ENCODE measurements at regions not wholly inside any gene's neighbourhood (a gene's known extent, or its start where the extent isn't known, plus 50 kb on each side); places are given as distances from the start of the nearest gene placed in this dataset.

GRCh38 chr18:41604964-41605363 lies 350.1 kb upstream of the PIK3C3 start:
- Histone ChIP-seq H3K4me2 (ENCODE audit: low read length) (no peak overlapping the region), H3K9me3 (ENCODE audit: insufficient read depth, low read depth, low read length) (no peaks in the 10 kb centered on the region), H3K79me2 (ENCODE audit: insufficient read depth, low read length) (no peaks in the 10 kb centered on the region), H2AFZ (ENCODE audit: low read depth, low read length) (no peak overlapping the region), H3K27me3 (ENCODE audit: insufficient read depth, low read length) (no peaks in the 10 kb centered on the region), H3K36me3 (ENCODE audit: insufficient read depth, low read length) (no peaks in the 10 kb centered on the region), H3K4me1 (ENCODE audit: insufficient read depth, low read length) (no peaks in the 10 kb centered on the region), H3K27ac (ENCODE audit: low read depth, low read length) (no peak overlapping the region), H3K4me3 (ENCODE audit: insufficient read depth, low read depth, low read length) (no peak overlapping the region), H4K20me1 (ENCODE audit: insufficient read depth, low read length) (no peaks in the 10 kb centered on the region), H3K9ac (ENCODE audit: low read length) (no peak overlapping the region)
- no peak for TF ChIP-seq EZH2 (IDR thresholded peaks at IDR 0.05; ENCODE audit: insufficient read depth, low read length)
- no peak for TF ChIP-seq CTCF (IDR thresholded peaks at IDR 0.05; ENCODE audit: insufficient read depth, low read depth, low read length)
- DNase-seq (ENCODE audit: low read depth) (no peak), FAIRE-seq (no peak)
- Mint-ChIP-seq H3K4me1 (ENCODE audit: low read depth, unreplicated experiment) (no peaks in the 10 kb centered on the region), H3K4me3 (ENCODE audit: unreplicated experiment) (no peak overlapping the region), H3K27me3 (ENCODE audit: low read depth, unreplicated experiment) (no peaks in the 10 kb centered on the region), H3K9me3 (ENCODE audit: unreplicated experiment) (no peaks in the 10 kb centered on the region), H3K36me3 (ENCODE audit: low read depth, unreplicated experiment) (no peaks in the 10 kb centered on the region), H3K27ac (ENCODE audit: unreplicated experiment) (no peak overlapping the region)

GRCh38 chr18:41602034-41602433 lies 353.0 kb upstream of the PIK3C3 start:
- no peak overlapping the region for H3K4me3 ChIP-seq (ENCODE audit: insufficient read depth, low read depth, low read length)
- H3K9me3 ChIP-seq (ENCODE audit: insufficient read depth, low read depth, low read length) = no peaks in the 10 kb centered on the region
- Mint-ChIP-seq H3K4me1 (ENCODE audit: low read depth, unreplicated experiment) (no peaks in the 10 kb centered on the region), H3K27me3 (ENCODE audit: low read depth, unreplicated experiment) (no peaks in the 10 kb centered on the region), H3K27ac (ENCODE audit: unreplicated experiment) (no peak overlapping the region), H3K4me3 (ENCODE audit: unreplicated experiment) (no peak overlapping the region), H3K36me3 (ENCODE audit: low read depth, unreplicated experiment) (no peaks in the 10 kb centered on the region), H3K9me3 (ENCODE audit: unreplicated experiment) (no peaks in the 10 kb centered on the region)
- H3K4me1 ChIP-seq (ENCODE audit: insufficient read depth, low read length) = no peaks in the 10 kb centered on the region
- H3K27me3 ChIP-seq (ENCODE audit: insufficient read depth, low read length) = no peaks in the 10 kb centered on the region
- FAIRE-seq = no peak
- H3K9ac ChIP-seq (ENCODE audit: low read length) = no peak overlapping the region
- no peak overlapping the region for H3K4me2 ChIP-seq (ENCODE audit: low read length)
- no peak overlapping the region for H2AFZ ChIP-seq (ENCODE audit: low read depth, low read length)
- no peaks in the 10 kb centered on the region for H3K36me3 ChIP-seq (ENCODE audit: insufficient read depth, low read length)
- no peaks in the 10 kb centered on the region for H4K20me1 ChIP-seq (ENCODE audit: insufficient read depth, low read length)
- TF ChIP-seq EZH2 (IDR thresholded peaks at IDR 0.05; ENCODE audit: insufficient read depth, low read length) (no peak), CTCF (IDR thresholded peaks at IDR 0.05; ENCODE audit: insufficient read depth, low read depth, low read length) (no peak)
- DNase-seq (ENCODE audit: low read depth) = no peak
- H3K79me2 ChIP-seq (ENCODE audit: insufficient read depth, low read length) = no peaks in the 10 kb centered on the region
- no peak overlapping the region for H3K27ac ChIP-seq (ENCODE audit: low read depth, low read length)

GRCh38 chr18:41600693-41601391 lies 354.2 kb upstream of the PIK3C3 start:
- no peak for FAIRE-seq
- no peaks in the 10 kb centered on the region for H3K9me3 ChIP-seq (ENCODE audit: insufficient read depth, low read depth, low read length)

More at GRCh38 chr18:41600693-41601391, 354.2 kb upstream of the PIK3C3 start:
- Mint-ChIP-seq H3K4me3 (ENCODE audit: unreplicated experiment) (no peak overlapping the region), H3K27ac (ENCODE audit: unreplicated experiment) (no peak overlapping the region), H3K9me3 (ENCODE audit: unreplicated experiment) (no peaks in the 10 kb centered on the region), H3K36me3 (ENCODE audit: low read depth, unreplicated experiment) (no peaks in the 10 kb centered on the region), H3K27me3 (ENCODE audit: low read depth, unreplicated experiment) (no peaks in the 10 kb centered on the region), H3K4me1 (ENCODE audit: low read depth, unreplicated experiment) (no peaks in the 10 kb centered on the region)
- Histone ChIP-seq H3K4me3 (ENCODE audit: insufficient read depth, low read depth, low read length) (no peak overlapping the region), H3K36me3 (ENCODE audit: insufficient read depth, low read length) (no peaks in the 10 kb centered on the region), H4K20me1 (ENCODE audit: insufficient read depth, low read length) (no peaks in the 10 kb centered on the region), H3K9ac (ENCODE audit: low read length) (no peak overlapping the region), H3K79me2 (ENCODE audit: insufficient read depth, low read length) (no peaks in the 10 kb centered on the region), H3K27ac (ENCODE audit: low read depth, low read length) (no peak overlapping the region), H3K4me2 (ENCODE audit: low read length) (no peak overlapping the region), H3K4me1 (ENCODE audit: insufficient read depth, low read length) (no peaks in the 10 kb centered on the region), H3K27me3 (ENCODE audit: insufficient read depth, low read length) (no peaks in the 10 kb centered on the region), H2AFZ (ENCODE audit: low read depth, low read length) (no peak overlapping the region)
- no peak for TF ChIP-seq CTCF (IDR thresholded peaks at IDR 0.05; ENCODE audit: insufficient read depth, low read depth, low read length)
- no peak for TF ChIP-seq EZH2 (IDR thresholded peaks at IDR 0.05; ENCODE audit: insufficient read depth, low read length)
- no peak for DNase-seq (ENCODE audit: low read depth)
